GM13977 (cell line): ENCODE measurements at regions not wholly inside any gene's neighbourhood (a gene's known extent, or its start where the extent isn't known, plus 50 kb on each side); places are given as distances from the start of the nearest gene placed in this dataset.

Source experiments
- DNase-seq: peaks from one replicate; pipeline ENCODE4 v3.0.0; 2012; ENCODE audit warnings: low spot score
- CTCF ChIP-seq: IDR thresholded peaks from 2 replicates; pipeline ENCODE4 v1.5.1; 2012; ENCODE audit warnings: mild to moderate bottlenecking, control low read depth; ENCODE audit not compliant: insufficient read depth; ENCODE audit errors: extremely low read depth, missing control alignments
- in situ Hi-C: fragments of 300-500 bp; cut with MboI; formaldehyde crosslinking; loops from one replicate; pipeline ENCODE4 v1.12.0; 2022; ENCODE audit warnings: low sequenced_read_pairs, low pct_unique_long_range_greater_than_20kb, mixed read lengths, inconsistent platforms; ENCODE audit not compliant: unreplicated experiment

- no peak for TF ChIP-seq CTCF
- in situ Hi-C loops, result no loop called here
- no peak for DNase-seq
Observed at GRCh38 chr10:25804505-25804904, 129.5 kb upstream of the MYO3A start.

- in situ Hi-C loops, result no loop called here
- no peak for DNase-seq
- no peak for TF ChIP-seq CTCF
Observed at GRCh38 chr10:25805986-25806385, 128.0 kb upstream of the MYO3A start.

GRCh38 chr10:25808372-25808771 lies 125.7 kb upstream of the MYO3A start:
- no peak for TF ChIP-seq CTCF
- in situ Hi-C loops, result no loop called here
- DNase-seq, result no peak

- no peak for DNase-seq
- TF ChIP-seq CTCF, result no peak
- in situ Hi-C loops, result no loop called here
Observed at GRCh38 chr10:25811052-25811685, 122.9 kb upstream of the MYO3A start.

- in situ Hi-C loops, result no loop called here
- TF ChIP-seq CTCF, result no peak
- DNase-seq, result no peak
Observed at GRCh38 chr10:25813511-25813910, 120.5 kb upstream of the MYO3A start.

- in situ Hi-C loops, result no loop called here
- DNase-seq, result no peak
Observed at GRCh38 chr10:25815236-25815635, 118.8 kb upstream of the MYO3A start.

More at GRCh38 chr10:25815236-25815635, 118.8 kb upstream of the MYO3A start:
- no peak for TF ChIP-seq CTCF
